NCI-H1417 treated with DMSO at 0.1 percent for 48 hours (cell line): ENCODE measurements at regions not wholly inside any gene's neighbourhood (a gene's known extent, or its start where the extent isn't known, plus 50 kb on each side); places are given as distances from the start of the nearest gene placed in this dataset.

Experiments used
- DNase-seq: peaks from one replicate; lab custom pipeline; 2025; lab: John Stamatoyannopoulos, UW

- no peak for DNase-seq
Observed at GRCh38 chr14:40494483-40494882, 1062.2 kb upstream of the FBXO33 start.

- no peak for DNase-seq
Observed at GRCh38 chr14:40487824-40488223, 1055.6 kb upstream of the FBXO33 start.

DNA sequence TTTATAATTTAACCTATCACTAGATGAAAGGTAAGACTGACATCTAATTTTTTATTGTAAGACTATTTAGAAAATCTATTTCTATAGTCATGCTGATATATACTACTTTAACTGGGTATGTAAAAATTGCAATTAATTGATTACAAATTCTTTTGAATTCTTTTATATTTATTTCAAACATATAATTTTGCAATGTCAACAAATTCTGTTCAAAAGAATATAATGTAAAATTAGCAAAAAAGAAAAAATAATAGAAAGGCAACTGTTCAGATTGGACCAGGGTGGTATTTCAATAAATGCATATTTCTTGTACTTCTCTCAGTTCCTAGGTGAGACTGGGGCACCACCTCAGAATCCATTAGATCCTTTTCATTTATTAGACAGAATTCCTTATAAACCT is 1053.5 kb upstream of the FBXO33 start:
- DNase-seq, result no peak

- DNase-seq, result no peak
Observed at GRCh38 chr14:40476005-40476404, 1043.8 kb upstream of the FBXO33 start.

DNA sequence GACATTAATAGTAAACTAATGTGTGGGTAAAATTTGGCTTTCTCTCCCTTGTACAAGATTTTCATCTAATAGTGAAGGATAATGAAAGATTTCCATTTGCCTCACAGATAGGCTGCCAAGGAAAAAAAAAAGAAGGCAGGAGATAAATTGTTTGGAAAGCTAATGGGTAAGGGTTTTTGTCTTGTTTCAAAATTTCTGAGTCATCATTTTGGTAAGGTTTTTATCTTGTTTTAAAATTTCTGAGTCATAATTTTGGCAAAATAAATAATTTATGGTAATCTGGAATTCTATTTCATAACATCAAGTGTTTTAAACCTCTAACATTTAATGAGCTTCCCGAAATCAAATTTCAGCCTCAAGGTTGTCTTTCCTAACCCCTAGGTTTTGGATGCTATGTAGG is 1035.7 kb upstream of the FBXO33 start:
- no peak for DNase-seq

DNA sequence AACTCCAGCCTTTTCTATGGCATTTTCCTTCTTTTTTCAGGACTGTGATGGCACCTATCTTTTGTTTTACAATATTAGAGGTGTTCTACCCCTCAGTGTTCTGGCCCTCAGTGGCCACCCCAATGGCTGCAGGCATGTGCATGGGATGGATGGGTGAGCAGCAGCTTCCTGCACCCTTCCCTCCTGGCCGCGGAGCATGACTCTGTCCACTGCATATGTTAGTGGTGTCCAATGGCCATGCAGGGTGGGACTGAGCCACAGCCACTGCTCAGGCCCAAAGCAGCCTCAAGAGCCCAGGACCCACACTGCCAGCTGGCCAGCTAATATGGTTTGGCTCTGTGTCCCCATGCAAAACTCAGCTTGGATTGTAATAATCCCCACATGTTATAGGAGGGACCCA is 1032.3 kb upstream of the FBXO33 start:
- no peak for DNase-seq

- DNase-seq, result no peak
Observed at GRCh38 chr14:40463886-40464285, 1031.7 kb upstream of the FBXO33 start.

DNA sequence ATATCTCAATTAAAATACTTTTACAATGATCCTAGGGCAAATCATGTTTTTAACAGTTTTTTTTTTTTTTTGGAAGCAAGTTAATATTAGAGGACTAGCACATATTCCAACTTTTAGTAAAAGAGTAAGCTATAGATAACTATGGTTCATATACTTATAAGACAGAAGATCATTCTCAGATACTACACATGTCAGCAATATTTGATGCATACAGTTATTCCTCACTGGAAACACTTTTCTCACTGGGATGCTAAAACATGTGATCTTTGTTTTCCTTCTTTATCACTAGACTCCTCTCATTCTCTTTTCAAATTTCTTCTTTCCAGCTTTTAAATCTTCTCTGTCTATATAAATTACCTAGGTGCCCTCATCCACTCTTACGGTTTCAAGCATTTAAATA is 1020.4 kb upstream of the FBXO33 start:
- no peak for DNase-seq

DNA sequence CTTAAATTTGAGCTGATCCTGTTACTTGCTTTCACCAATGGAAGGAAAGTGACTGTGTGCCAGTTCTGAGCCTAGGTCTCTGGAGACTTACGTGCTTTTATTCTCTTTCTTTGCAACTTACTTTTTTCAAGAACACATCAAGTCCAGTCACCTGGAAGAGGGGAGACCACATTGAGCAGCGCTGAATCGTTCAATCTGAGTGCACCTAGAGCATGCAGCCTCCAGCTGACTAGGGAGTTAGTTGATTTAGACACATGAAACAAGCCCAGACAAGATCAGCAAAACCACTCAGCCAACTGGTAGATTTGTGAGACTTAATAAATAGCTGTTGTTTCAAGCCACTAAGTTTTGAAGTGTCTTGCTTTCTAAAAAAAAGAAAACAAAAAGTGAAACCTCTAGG is 1014.8 kb upstream of the FBXO33 start:
- no peak for DNase-seq

- DNase-seq, result no peak
Observed at GRCh38 chr14:40445020-40445419, 1012.8 kb upstream of the FBXO33 start.

DNA sequence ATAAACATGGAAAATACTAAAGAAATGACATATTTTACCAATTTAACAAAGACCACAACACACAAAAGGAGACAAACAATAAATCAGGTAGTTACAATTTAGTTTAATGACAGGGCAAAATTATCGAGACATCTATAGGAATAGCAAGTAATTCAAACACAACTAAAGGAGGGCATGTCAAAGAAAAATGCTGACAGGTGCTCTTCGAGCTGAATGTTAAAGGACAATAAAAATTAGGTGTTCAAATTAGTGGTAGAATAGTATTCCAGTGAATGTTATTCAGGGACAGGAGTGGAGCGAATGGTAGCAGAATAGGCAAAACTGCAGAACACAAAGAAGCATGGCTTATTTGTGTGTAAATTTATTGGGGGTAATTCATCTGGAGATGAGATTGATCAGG is 1004.3 kb upstream of the FBXO33 start:
- DNase-seq, result no peak

DNA sequence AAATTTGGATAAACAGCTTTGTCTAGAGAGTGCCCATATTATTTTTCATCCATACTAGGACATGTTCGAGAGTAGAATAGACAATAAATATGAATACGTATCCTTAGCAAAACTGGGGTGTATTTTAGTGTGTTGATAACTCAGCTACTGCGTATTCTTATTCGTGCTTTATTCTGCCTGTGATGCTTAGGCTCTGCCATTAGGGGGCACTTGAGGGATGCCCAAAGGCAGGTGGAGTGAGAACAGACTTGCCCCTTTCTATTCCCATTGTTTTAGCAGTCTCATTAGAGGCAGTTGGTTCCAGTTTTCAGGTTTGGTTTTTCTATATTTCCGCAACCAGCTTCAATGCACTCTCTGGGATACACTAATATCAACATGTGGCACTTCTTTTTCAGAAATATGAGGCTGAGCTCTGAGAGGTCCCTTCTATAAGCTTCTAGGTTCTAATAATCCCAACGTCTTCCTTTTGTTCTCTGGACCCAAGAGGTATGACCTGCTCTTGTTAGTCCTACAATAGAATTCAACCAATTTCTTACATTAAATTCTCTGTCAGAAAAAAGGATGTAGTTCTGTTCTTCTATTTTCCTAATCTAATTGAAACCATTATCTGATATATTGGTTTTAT is 985.7 kb upstream of the FBXO33 start:
- no peak for DNase-seq

- no peak for DNase-seq
Observed at GRCh38 chr14:40416565-40416964, 984.3 kb upstream of the FBXO33 start.

GRCh38 chr14:40414386-40414785 is 982.2 kb upstream of the FBXO33 start:
- DNase-seq, result no peak

GRCh38 chr14:40413136-40413535 is 980.9 kb upstream of the FBXO33 start:
- DNase-seq, result no peak

GRCh38 chr14:40410708-40411107 is 978.5 kb upstream of the FBXO33 start:
- no peak for DNase-seq

GRCh38 chr14:40402957-40403356 is 970.7 kb upstream of the FBXO33 start:
- no peak for DNase-seq

- DNase-seq, result no peak
Observed at GRCh38 chr14:40398981-40399380, 966.7 kb upstream of the FBXO33 start.

GRCh38 chr14:40394634-40395340 is 962.6 kb upstream of the FBXO33 start:
- DNase-seq, result no peak

DNA sequence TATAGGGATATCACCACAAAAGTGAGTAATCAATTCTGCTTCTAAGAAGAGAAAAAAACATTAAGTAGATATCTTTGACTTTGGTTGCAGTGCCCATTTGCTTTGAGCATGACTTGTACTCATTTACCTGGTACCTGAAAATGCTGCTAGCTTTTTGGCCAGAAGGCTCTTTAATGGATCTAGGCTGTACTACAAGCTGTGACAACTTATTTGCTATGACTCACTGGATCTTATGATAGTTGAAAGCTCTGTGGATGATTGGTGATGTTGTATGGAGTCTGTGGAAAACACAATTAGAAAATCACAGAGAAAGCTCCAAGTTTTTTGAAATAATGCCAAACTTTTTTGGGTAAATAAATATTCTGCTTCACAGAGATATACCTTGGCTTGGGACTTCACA is 960.9 kb upstream of the FBXO33 start:
- DNase-seq, result no peak

GRCh38 chr14:40386433-40386832 is 954.2 kb upstream of the FBXO33 start:
- no peak for DNase-seq

- no peak for DNase-seq
Observed at GRCh38 chr14:40374221-40374620, 942.0 kb upstream of the FBXO33 start.

DNA sequence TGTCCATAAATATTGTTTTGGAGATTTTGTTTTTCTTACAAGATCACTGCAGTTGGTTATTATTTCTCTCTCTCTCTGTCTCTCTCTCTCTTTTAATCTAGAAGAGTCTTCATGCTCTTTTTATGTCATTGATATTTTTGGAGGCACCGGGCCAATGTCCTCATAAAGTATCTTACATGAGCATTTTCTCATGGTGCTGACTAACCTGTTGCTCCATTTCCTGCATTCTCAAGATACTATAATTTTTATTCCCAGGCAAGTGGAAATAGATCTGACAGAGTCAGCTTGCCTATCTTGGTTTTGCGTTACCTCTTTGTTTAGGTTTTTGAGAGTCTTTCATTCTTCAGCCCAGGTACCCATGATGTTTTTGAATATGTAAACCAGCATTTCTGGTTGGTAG is 938.8 kb upstream of the FBXO33 start:
- DNase-seq, result no peak

GRCh38 chr14:40368314-40368713 is 936.1 kb upstream of the FBXO33 start:
- DNase-seq, result no peak
